Upper lobe of left lung (tissue), 4 donors: ENCODE measurements at regions not wholly inside any gene's neighbourhood (a gene's known extent, or its start where the extent isn't known, plus 50 kb on each side); places are given as distances from the start of the nearest gene placed in this dataset.

Experiments used
- CTCF ChIP-seq, 6 experiments: fragments of 450-650 bp in 4 of 6; fragments of 200-600 bp in 2 of 6; sonication (generic) in 2 of 6; IDR thresholded peaks; one replicate each; pipeline ENCODE4 v1.5.1; 2016 to 2019; ENCODE audit warnings: antibody characterized with exemption in 6 of 6
- POLR2AphosphoS5 ChIP-seq, 2 donors: sonication (generic); formaldehyde crosslinking; IDR thresholded peaks; one replicate each; pipeline ENCODE4 v1.5.1; 2017; ENCODE audit warnings: antibody characterized with exemption in 2 of 2

GRCh38 chrX:65910899-65911298 lies 129.0 kb downstream of the VSIG4 start:
- TF ChIP-seq CTCF (IDR thresholded peaks at IDR 0.05), result no peak
- TF ChIP-seq POLR2AphosphoS5 (IDR thresholded peaks at IDR 0.05), result no peak
